ENCODE measurements at regions not wholly inside any gene's neighbourhood (a gene's known extent, or its start where the extent isn't known, plus 50 kb on each side); places are given as distances from the start of the nearest gene placed in this dataset.

DNA sequence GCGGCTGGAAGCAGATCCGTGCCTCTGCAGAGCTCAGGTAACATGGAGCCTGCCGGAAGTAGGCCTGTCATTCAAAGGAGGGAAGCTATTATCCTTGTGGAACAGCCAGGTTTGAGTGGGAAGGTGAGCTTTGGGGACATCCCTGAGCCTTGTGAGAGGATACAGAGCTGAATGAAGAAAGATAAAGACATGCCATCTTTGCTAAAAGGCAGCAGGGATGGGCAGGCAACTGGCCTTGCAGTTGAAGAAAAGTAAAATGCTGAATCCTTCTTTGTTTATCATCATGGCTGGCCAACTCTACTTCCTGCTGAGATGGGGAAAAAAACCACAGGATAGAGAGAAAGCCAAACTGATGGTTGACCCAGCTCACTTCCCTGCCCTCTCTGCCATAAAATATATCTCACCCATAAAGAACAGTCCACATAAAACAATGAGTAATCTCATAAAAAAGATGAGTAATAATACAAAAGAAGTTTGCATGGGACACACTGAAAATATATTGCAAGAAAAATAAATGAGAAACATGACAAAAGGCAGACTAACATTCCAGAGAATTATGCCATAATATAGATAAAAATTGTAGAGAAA is 226.3 kb downstream of the DLEU7 start:
- TF ChIP-seq MAFK (IDR thresholded peaks at IDR 0.05; ENCODE audit: low read depth, low read length) (no peak), CHD1 (IDR thresholded peaks at IDR 0.05; ENCODE audit: low read depth, low read length) (no peak), FOS (IDR thresholded peaks at IDR 0.05; ENCODE audit: low read depth, low read length) (no peak), MXI1 (IDR thresholded peaks at IDR 0.05; ENCODE audit: borderline replicate concordance, low read depth, low read length) (no peak), RAD21 (IDR thresholded peaks at IDR 0.05; ENCODE audit: low read length) (no peak), POLR2A (IDR thresholded peaks at IDR 0.05; ENCODE audit: low read depth, low read length) (no peak)
- TF ChIP-seq, protein P1, sequence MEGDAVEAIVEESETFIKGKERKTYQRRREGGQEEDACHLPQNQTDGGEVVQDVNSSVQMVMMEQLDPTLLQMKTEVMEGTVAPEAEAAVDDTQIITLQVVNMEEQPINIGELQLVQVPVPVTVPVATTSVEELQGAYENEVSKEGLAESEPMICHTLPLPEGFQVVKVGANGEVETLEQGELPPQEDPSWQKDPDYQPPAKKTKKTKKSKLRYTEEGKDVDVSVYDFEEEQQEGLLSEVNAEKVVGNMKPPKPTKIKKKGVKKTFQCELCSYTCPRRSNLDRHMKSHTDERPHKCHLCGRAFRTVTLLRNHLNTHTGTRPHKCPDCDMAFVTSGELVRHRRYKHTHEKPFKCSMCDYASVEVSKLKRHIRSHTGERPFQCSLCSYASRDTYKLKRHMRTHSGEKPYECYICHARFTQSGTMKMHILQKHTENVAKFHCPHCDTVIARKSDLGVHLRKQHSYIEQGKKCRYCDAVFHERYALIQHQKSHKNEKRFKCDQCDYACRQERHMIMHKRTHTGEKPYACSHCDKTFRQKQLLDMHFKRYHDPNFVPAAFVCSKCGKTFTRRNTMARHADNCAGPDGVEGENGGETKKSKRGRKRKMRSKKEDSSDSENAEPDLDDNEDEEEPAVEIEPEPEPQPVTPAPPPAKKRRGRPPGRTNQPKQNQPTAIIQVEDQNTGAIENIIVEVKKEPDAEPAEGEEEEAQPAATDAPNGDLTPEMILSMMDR (conservative IDR thresholded peaks at IDR 0.05; ENCODE audit: low read depth, low read length): no peak
- TF ChIP-seq, protein P2, sequence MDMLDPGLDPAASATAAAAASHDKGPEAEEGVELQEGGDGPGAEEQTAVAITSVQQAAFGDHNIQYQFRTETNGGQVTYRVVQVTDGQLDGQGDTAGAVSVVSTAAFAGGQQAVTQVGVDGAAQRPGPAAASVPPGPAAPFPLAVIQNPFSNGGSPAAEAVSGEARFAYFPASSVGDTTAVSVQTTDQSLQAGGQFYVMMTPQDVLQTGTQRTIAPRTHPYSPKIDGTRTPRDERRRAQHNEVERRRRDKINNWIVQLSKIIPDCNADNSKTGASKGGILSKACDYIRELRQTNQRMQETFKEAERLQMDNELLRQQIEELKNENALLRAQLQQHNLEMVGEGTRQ (IDR thresholded peaks at IDR 0.05; ENCODE audit: low read depth, low read length): no peak
